Adrenal gland (tissue), 9 donors: ENCODE measurements at regions not wholly inside any gene's neighbourhood (a gene's known extent, or its start where the extent isn't known, plus 50 kb on each side); places are given as distances from the start of the nearest gene placed in this dataset.
"Not testable (repeated sequence)": the region's sequence is repeated elsewhere in the genome, so short reads cannot be mapped to it uniquely, and the experiment has no call there.

Source experiments
- DNase-seq, 7 donors: peaks; one replicate each; pipeline ENCODE4 v3.0.0-alpha.2; 2019 to 2020
- H3K27ac ChIP-seq, 5 donors: fragments of 200-600 bp; sonication (generic) in 4 of 5; 1 replicate in 3 of 5; 2 replicates in 2 of 5; pipeline versions ENCODE4 v1.5.1 to v1.8.0; 2016 to 2020; ENCODE audit warnings: mild to moderate bottlenecking in 1 of 5
- H3K27me3 ChIP-seq: fragments of 200-600 bp; 2 replicates; pipeline ENCODE4 v1.8.0; 2021
- H3K36me3 ChIP-seq, 2 donors: fragments of 200-600 bp; replicated peaks in 1 of 2; 1 replicate in 1 of 2; 2 replicates in 1 of 2; pipeline versions ENCODE4 v1.5.1 to v1.8.0; 2018 to 2022
- H3K4me1 ChIP-seq, 2 donors: fragments of 200-600 bp; replicated peaks in 1 of 2; 1 replicate in 1 of 2; 2 replicates in 1 of 2; pipeline versions ENCODE4 v1.5.1 to v1.8.0; 2018 to 2021
- H3K4me3 ChIP-seq, 4 donors: fragments of 200-600 bp; sonication (generic) in 3 of 4; one replicate each; pipeline ENCODE4 v1.5.1; 2016 to 2018
- H3K9me3 ChIP-seq, 3 donors: fragments of 200-600 bp; sonication (generic) in 1 of 3; replicated peaks in 1 of 3; 1 replicate in 2 of 3; 2 replicates in 1 of 3; pipeline versions ENCODE4 v1.5.1 to v1.8.0; 2016 to 2021
- CTCF ChIP-seq, 6 experiments: fragments of 450-650 bp in 4 of 6; fragments of 200-600 bp in 2 of 6; sonication (generic) in 1 of 6; IDR thresholded peaks; 1 replicate in 5 of 6; 2 replicates in 1 of 6; pipeline versions ENCODE4 v1.5.1 to v1.8.0; 2016 to 2021; ENCODE audit warnings: antibody characterized with exemption in 6 of 6, mild to moderate bottlenecking in 2 of 6, moderate library complexity in 1 of 6
- POLR2A ChIP-seq, 2 donors: fragments of 450-650 bp; IDR thresholded peaks; one replicate each; pipeline ENCODE4 v1.6.1; 2017; ENCODE audit warnings: antibody characterized with exemption in 2 of 2, mild to moderate bottlenecking in 2 of 2, moderate library complexity in 1 of 2
- WGBS, 4 donors: extraction: QIAGEN DNeasy Blood & Tissue Kit in 2 of 4; methylation state at CpG; one replicate each; pipeline versions ENCODE4 v1.1.5 to v1.1.7; 2013 to 2017; 5-methylcytosine and 5-hydroxymethylcytosine counted together
- intact Hi-C, 2 donors: fragments of 100-400 bp; cut with DNase I; formaldehyde crosslinking; loops; one replicate each; pipeline versions ENCODE4 v1.14.1 to v1.15.0; 2022 to 2023
- donor health status: healthy with polysubstance abuse.
- donor health status: Bipolar disorder and iron deficiency.
- donor health status: DM: yes; HTN: yes; CAD: no.
- donor health status: DM: no; HTN: no; CAD: no.
- donor health status: DM: no; HTN: no; CAD: no.

GRCh38 chr20:29079769-29080690, 2177.4 kb upstream of the DEFB115 start:
- H3K27me3 ChIP-seq: no peaks in the 10 kb centered on the region
- intact Hi-C loops: no loop called here
- TF ChIP-seq POLR2A (IDR thresholded peaks at IDR 0.05) (no peak), CTCF (IDR thresholded peaks at IDR 0.05) (no peak)
- peak in 3 of 7 donors; percentile 27 to 75 (median 60) for DNase-seq
- no peaks in the 10 kb centered on the region for H3K36me3 ChIP-seq
- H3K9me3 ChIP-seq: no peaks in the 10 kb centered on the region
- WGBS, 4 donors: 31 to 54% (median 43%) methylated on average over 44 to 68 of the region's 68 CpGs
- H3K27ac ChIP-seq: no peak overlapping the region
- H3K4me3 ChIP-seq: peak overlapping the region in 1 of 4 donors; percentile 2
- H3K4me1 ChIP-seq: no peaks in the 10 kb centered on the region

- intact Hi-C loops, H3K36me3 ChIP-seq, H3K27ac ChIP-seq, DNase-seq, H3K4me1 ChIP-seq, H3K4me3 ChIP-seq, H3K9me3 ChIP-seq, H3K27me3 ChIP-seq: not testable (repeated sequence)
- WGBS, 4 donors: 0 to 68% (median 0%) methylated on average over 1 of the region's 1 CpG
These were observed 2175.8 kb upstream of the DEFB115 start for GRCh38 chr20:29081712-29082111.

DNA sequence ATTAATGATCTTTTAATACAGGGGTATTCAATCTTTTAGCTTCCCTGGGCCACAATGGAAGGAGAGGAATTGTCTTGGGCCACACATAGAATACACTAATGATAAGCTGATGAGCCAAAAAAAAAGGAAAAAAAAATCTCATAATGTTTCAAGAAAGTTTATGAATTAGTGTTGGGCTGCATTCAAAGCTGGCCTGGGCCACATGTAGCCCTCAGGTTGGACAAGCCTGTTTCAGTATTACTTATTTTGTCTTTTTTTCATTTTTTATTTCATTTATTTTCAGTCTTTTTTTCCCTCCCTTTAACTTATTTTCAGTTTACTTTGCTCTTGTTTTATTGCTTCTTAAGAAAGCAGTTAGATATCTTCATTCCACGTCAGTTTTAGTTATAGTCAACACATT, 2171.8 kb upstream of the DEFB115 start:
- H3K36me3 ChIP-seq: no peaks in the 10 kb centered on the region
- H3K4me1 ChIP-seq: no peaks in the 10 kb centered on the region
- 6 to 20% (median 12%) methylated on average over 1 of the region's 1 CpG for WGBS, 4 donors
- no peaks in the 10 kb centered on the region for H3K9me3 ChIP-seq
- DNase-seq: no peak
- no peak overlapping the region for H3K4me3 ChIP-seq
- intact Hi-C loops: no loop called here
- no peak overlapping the region for H3K27ac ChIP-seq
- H3K27me3 ChIP-seq: no peaks in the 10 kb centered on the region
- TF ChIP-seq POLR2A (IDR thresholded peaks at IDR 0.05): no peak
- TF ChIP-seq CTCF (IDR thresholded peaks at IDR 0.05): no peak

DNA sequence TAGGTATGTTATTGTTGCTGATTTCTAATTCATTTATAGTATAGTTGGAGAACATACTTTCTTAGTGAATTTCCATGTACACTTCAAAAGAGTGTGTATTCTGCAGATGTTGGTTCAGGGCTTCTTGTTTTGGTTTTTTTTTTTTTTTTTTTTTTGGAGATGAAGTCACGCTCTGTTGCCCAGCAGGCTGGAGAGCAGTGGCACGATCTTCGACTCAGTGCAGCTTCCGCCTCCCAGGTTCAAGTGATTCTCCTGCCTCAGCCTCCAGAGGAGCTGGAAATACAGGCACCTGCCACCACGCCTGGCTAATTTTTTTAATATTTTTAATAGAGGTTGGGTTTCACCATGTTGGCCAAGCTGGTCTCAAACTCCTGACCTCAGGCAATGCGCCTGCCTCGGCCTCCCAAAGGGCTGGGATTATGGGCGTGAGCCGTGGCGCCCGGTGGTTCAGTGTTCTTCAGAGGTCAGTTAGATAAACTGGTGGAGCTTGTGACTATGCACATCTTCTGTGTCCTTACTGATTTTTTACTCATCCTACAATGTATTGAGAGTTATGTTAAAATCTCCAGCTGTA, 2171.2 kb upstream of the DEFB115 start:
- H3K9me3 ChIP-seq, H3K27me3 ChIP-seq, intact Hi-C loops, H3K4me3 ChIP-seq, DNase-seq, H3K27ac ChIP-seq, H3K4me1 ChIP-seq, H3K36me3 ChIP-seq: not testable (repeated sequence)
- WGBS, 4 donors: 77 to 91% (median 83%) methylated on average over 11 of the region's 11 CpGs

GRCh38 chr20:29086938-29087337, 2170.5 kb upstream of the DEFB115 start:
- no peaks in the 10 kb centered on the region for H3K9me3 ChIP-seq
- intact Hi-C loops: no loop called here
- H3K4me3 ChIP-seq: no peak overlapping the region
- no peak overlapping the region for H3K27ac ChIP-seq
- no peaks in the 10 kb centered on the region for H3K27me3 ChIP-seq
- no peak for DNase-seq
- TF ChIP-seq CTCF (IDR thresholded peaks at IDR 0.05) (no peak), POLR2A (IDR thresholded peaks at IDR 0.05) (no peak)
- WGBS, 4 donors: 64 to 85% (median 75%) methylated on average over 2 of the region's 2 CpGs
- H3K4me1 ChIP-seq: no peaks in the 10 kb centered on the region
- H3K36me3 ChIP-seq: no peaks in the 10 kb centered on the region

- DNase-seq, H3K27ac ChIP-seq, H3K27me3 ChIP-seq, H3K9me3 ChIP-seq, H3K36me3 ChIP-seq, H3K4me3 ChIP-seq, H3K4me1 ChIP-seq, intact Hi-C loops: not testable (repeated sequence)
- WGBS, 4 donors: 42 to 100% (median 80%) methylated on average over 1 to 3 of the region's 3 CpGs
These were observed 2169.6 kb upstream of the DEFB115 start for GRCh38 chr20:29087887-29088286.

GRCh38 chr20:29088472-29088871, 2169.0 kb upstream of the DEFB115 start:
- H3K4me1 ChIP-seq, H3K27me3 ChIP-seq, H3K9me3 ChIP-seq, intact Hi-C loops, H3K36me3 ChIP-seq, DNase-seq, H3K27ac ChIP-seq, H3K4me3 ChIP-seq: not testable (repeated sequence)
- WGBS, 4 donors: 51 to 68% (median 58%) methylated on average over 2 of the region's 2 CpGs

GRCh38 chr20:29089409-29089808, 2168.1 kb upstream of the DEFB115 start:
- H3K27ac ChIP-seq, DNase-seq, H3K36me3 ChIP-seq, H3K4me1 ChIP-seq, H3K27me3 ChIP-seq, intact Hi-C loops, H3K9me3 ChIP-seq, H3K4me3 ChIP-seq: not testable (repeated sequence)
- 37 to 50% (median 40%) methylated on average over 3 of the region's 3 CpGs for WGBS, 4 donors
